B cell (primary cell): ENCODE measurements at regions not wholly inside any gene's neighbourhood (a gene's known extent, or its start where the extent isn't known, plus 50 kb on each side); places are given as distances from the start of the nearest gene placed in this dataset.

Source experiments
- EZH2 ChIP-seq: IDR thresholded peaks from 2 replicates; pipeline ENCODE4 v1.6.1; 2012; ENCODE audit warnings: borderline replicate concordance, low read depth, mild to moderate bottlenecking, moderate library complexity, low read length; ENCODE audit not compliant: insufficient read depth, poor library complexity, severe bottlenecking
- TF ChIP-seq, protein P1 (sequence below): fragments of 200-600 bp; IDR thresholded peaks from one replicate; pipeline ENCODE4 v1.8.0; 2022; ENCODE audit warnings: antibody characterized with exemption, mild to moderate bottlenecking

DNA sequence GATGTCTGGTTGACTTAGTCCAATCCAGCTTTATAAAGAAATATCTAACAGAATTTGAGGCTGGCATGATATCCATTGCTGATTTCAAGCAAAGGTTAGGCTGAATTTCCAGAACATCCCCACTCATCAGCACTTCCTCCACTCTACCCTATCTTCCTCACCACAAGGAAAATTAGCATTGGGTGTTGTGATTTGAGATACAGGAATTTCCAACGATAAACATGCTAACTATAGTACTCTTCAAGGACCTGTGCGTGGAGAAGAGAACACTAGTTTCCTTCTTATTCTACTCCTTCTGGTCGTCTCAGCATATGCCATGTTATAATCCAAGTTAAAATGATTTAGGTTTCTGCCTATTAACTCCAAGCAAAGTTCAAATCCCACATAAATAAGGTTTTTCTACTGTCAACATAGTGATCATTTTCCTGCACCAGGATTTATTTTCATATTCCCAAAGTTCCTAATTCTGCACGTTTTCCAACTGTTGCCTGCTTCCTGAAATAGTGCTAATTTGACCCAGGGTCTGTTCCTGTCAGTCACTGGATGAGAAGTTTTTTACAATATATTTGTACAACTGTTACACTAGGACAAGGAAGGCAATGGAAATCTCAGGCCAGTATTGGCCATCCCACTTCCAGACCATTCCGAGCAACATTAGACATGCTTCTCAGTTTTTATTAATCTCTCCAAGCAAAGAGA is 177.6 kb upstream of the EDNRA start:
- TF ChIP-seq, protein P1, sequence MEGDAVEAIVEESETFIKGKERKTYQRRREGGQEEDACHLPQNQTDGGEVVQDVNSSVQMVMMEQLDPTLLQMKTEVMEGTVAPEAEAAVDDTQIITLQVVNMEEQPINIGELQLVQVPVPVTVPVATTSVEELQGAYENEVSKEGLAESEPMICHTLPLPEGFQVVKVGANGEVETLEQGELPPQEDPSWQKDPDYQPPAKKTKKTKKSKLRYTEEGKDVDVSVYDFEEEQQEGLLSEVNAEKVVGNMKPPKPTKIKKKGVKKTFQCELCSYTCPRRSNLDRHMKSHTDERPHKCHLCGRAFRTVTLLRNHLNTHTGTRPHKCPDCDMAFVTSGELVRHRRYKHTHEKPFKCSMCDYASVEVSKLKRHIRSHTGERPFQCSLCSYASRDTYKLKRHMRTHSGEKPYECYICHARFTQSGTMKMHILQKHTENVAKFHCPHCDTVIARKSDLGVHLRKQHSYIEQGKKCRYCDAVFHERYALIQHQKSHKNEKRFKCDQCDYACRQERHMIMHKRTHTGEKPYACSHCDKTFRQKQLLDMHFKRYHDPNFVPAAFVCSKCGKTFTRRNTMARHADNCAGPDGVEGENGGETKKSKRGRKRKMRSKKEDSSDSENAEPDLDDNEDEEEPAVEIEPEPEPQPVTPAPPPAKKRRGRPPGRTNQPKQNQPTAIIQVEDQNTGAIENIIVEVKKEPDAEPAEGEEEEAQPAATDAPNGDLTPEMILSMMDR: no peak
- TF ChIP-seq EZH2: no peak
